GM12891 (cell line): ENCODE measurements at regions not wholly inside any gene's neighbourhood (a gene's known extent, or its start where the extent isn't known, plus 50 kb on each side); places are given as distances from the start of the nearest gene placed in this dataset.

Source experiments
- PAX5 ChIP-seq: IDR thresholded peaks from 2 replicates; pipeline ENCODE4 v1.6.1; 2011; ENCODE audit warnings: low read length, moderate library complexity, mild to moderate bottlenecking; ENCODE audit not compliant: insufficient read depth, severe bottlenecking
- POLR2A ChIP-seq: IDR thresholded peaks from 2 replicates; pipeline ENCODE4 v1.6.1; 2011; ENCODE audit warnings: low read depth, low read length, control low read depth
- POLR2AphosphoS5 ChIP-seq: IDR thresholded peaks from 2 replicates; pipeline ENCODE4 v1.6.1; 2011; ENCODE audit warnings: low read depth, low read length, control low read depth
- SPI1 ChIP-seq: IDR thresholded peaks from 2 replicates; pipeline ENCODE4 v1.6.1; 2011; ENCODE audit warnings: low read depth, low read length, control low read depth
- TAF1 ChIP-seq: IDR thresholded peaks from 2 replicates; pipeline ENCODE4 v1.6.1; 2011; ENCODE audit warnings: low read depth, low read length, control low read depth

- TF ChIP-seq POLR2AphosphoS5 (no peak), POLR2A (no peak), TAF1 (no peak), PAX5 (no peak), SPI1 (no peak)
Measured at GRCh38 chr4:31548021-31548420, 827.9 kb downstream of the PCDH7 start.
